Sigmoid colon (tissue), 6 donors: ENCODE measurements at regions not wholly inside any gene's neighbourhood (a gene's known extent, or its start where the extent isn't known, plus 50 kb on each side); places are given as distances from the start of the nearest gene placed in this dataset.

Experiments
- DNase-seq: peaks from one replicate; pipeline ENCODE4 v3.0.0-alpha.2; 2019
- H3K27ac ChIP-seq, 4 donors: fragments of 200-600 bp; sonication (generic); one replicate each; pipeline ENCODE4 v1.5.1; 2016 to 2019; ENCODE audit warnings: mild to moderate bottlenecking in 1 of 4
- H3K27me3 ChIP-seq, 3 donors: fragments of 200-600 bp; sonication (generic); one replicate each; pipeline ENCODE4 v1.5.1; 2019; ENCODE audit warnings: mild to moderate bottlenecking in 1 of 3
- H3K36me3 ChIP-seq, 4 donors: fragments of 200-600 bp; sonication (generic); one replicate each; pipeline ENCODE4 v1.5.1; 2016 to 2019
- H3K4me1 ChIP-seq, 4 donors: fragments of 200-600 bp; sonication (generic); one replicate each; pipeline ENCODE4 v1.5.1; 2017 to 2019
- H3K4me3 ChIP-seq, 4 donors: fragments of 200-600 bp; sonication (generic); one replicate each; pipeline ENCODE4 v1.5.1; 2017 to 2019; ENCODE audit warnings: mild to moderate bottlenecking in 2 of 4, moderate library complexity in 1 of 4
- H3K9me3 ChIP-seq, 4 donors: fragments of 200-600 bp in 3 of 4; sonication (generic) in 3 of 4; one replicate each; pipeline versions ENCODE4 v1.5.1 to v1.6.1; 2013 to 2019
- CTCF ChIP-seq, 4 experiments: fragments of 450-650 bp in 3 of 4; fragments of 200-600 bp in 1 of 4; IDR thresholded peaks; one replicate each; pipeline ENCODE4 v1.5.1; 2016 to 2019; ENCODE audit warnings: antibody characterized with exemption in 4 of 4, mild to moderate bottlenecking in 3 of 4, moderate library complexity in 2 of 4
- EP300 ChIP-seq, 4 donors: sonication (generic); formaldehyde crosslinking; IDR thresholded peaks; one replicate each; pipeline ENCODE4 v1.6.1; 2017; ENCODE audit warnings: antibody characterized with exemption in 4 of 4
- POLR2A ChIP-seq, 2 donors: fragments of 450-650 bp; IDR thresholded peaks; one replicate each; pipeline ENCODE4 v1.6.1; 2016; ENCODE audit warnings: antibody characterized with exemption in 2 of 2, mild to moderate bottlenecking in 2 of 2, moderate library complexity in 2 of 2
- POLR2AphosphoS5 ChIP-seq, 4 donors: sonication (generic); formaldehyde crosslinking; IDR thresholded peaks; one replicate each; pipeline ENCODE4 v1.6.1; 2017; ENCODE audit warnings: antibody characterized with exemption in 4 of 4
- WGBS, 2 donors: extraction: QIAGEN DNeasy Blood & Tissue Kit; methylation state at CpG; one replicate each; pipeline ENCODE4 v1.1.7; 2013; 5-methylcytosine and 5-hydroxymethylcytosine counted together
- intact Hi-C: fragments of 100-400 bp; cut with DNase I; formaldehyde crosslinking; loops from one replicate; pipeline ENCODE4 v1.15.1; 2023
- donor health status: healthy with polysubstance abuse.
- donor health status: healthy.

- Histone ChIP-seq H3K4me1 (peaks cover 0 to 22% (median 8%) of the 10 kb centered on the region in 4 donors), H3K27ac (peak overlapping the region in 1 of 4 donors; percentile 55), H3K36me3 (no peaks in the 10 kb centered on the region), H3K9me3 (no peaks in the 10 kb centered on the region), H3K4me3 (no peak overlapping the region), H3K27me3 (no peaks in the 10 kb centered on the region)
- no peak for DNase-seq
- WGBS, 2 donors = 81 to 85% methylated on average over 8 of the region's 8 CpGs
- no peak for TF ChIP-seq EP300 (IDR thresholded peaks at IDR 0.05)
- no peak for TF ChIP-seq POLR2A (IDR thresholded peaks at IDR 0.05)
- no peak for TF ChIP-seq CTCF (IDR thresholded peaks at IDR 0.05)
- no peak for TF ChIP-seq POLR2AphosphoS5 (IDR thresholded peaks at IDR 0.05)
- intact Hi-C loops = no loop called here
Measured at GRCh38 chr2:121969766-121970639, 214.6 kb downstream of the TSN start.

- no peaks in the 10 kb centered on the region for H3K9me3 ChIP-seq
- no peak for TF ChIP-seq CTCF (IDR thresholded peaks at IDR 0.05)
- TF ChIP-seq POLR2A (IDR thresholded peaks at IDR 0.05) = no peak
- TF ChIP-seq EP300 (IDR thresholded peaks at IDR 0.05) = no peak
- no peak for TF ChIP-seq POLR2AphosphoS5 (IDR thresholded peaks at IDR 0.05)
- intact Hi-C loops = no loop called here
- H3K4me1 ChIP-seq = peaks cover 0 to 22% (median 13%) of the 10 kb centered on the region in 4 donors
- 92 to 97% methylated on average over 5 of the region's 5 CpGs for WGBS, 2 donors
- DNase-seq = no peak
- no peaks in the 10 kb centered on the region for H3K27me3 ChIP-seq
- no peaks in the 10 kb centered on the region for H3K36me3 ChIP-seq
- no peak overlapping the region for H3K27ac ChIP-seq
- no peak overlapping the region for H3K4me3 ChIP-seq
Measured at GRCh38 chr2:121972203-121972602, 216.8 kb downstream of the TSN start.

GRCh38 chr2:121974897-121975661 is 219.6 kb downstream of the TSN start:
- no peak for DNase-seq
- peaks cover 0 to 5% (median 3%) of the 10 kb centered on the region in 4 donors for H3K4me1 ChIP-seq
- H3K36me3 ChIP-seq = no peaks in the 10 kb centered on the region
- H3K4me3 ChIP-seq = peak overlapping the region in 3 of 4 donors; percentile 30 to 43 (median 35)
- no peaks in the 10 kb centered on the region for H3K9me3 ChIP-seq
- H3K27ac ChIP-seq = no peak overlapping the region
- H3K27me3 ChIP-seq = no peaks in the 10 kb centered on the region
- WGBS, 2 donors = 2 to 6% methylated on average over 13 of the region's 13 CpGs
- intact Hi-C loops = no loop called here
- TF ChIP-seq CTCF (IDR thresholded peaks at IDR 0.05) (peak in 3 of 4 experiments; percentile 34 to 69 (median 46)), POLR2AphosphoS5 (IDR thresholded peaks at IDR 0.05) (no peak), EP300 (IDR thresholded peaks at IDR 0.05) (no peak), POLR2A (IDR thresholded peaks at IDR 0.05) (no peak)

- H3K9me3 ChIP-seq = no peaks in the 10 kb centered on the region
- WGBS, 2 donors = 14 to 38% methylated on average over 3 of the region's 3 CpGs
- no peak for DNase-seq
- intact Hi-C loops = no loop called here
- no peak overlapping the region for H3K4me3 ChIP-seq
- TF ChIP-seq POLR2A (IDR thresholded peaks at IDR 0.05) = no peak
- TF ChIP-seq CTCF (IDR thresholded peaks at IDR 0.05) = no peak
- H3K27me3 ChIP-seq = no peaks in the 10 kb centered on the region
- H3K4me1 ChIP-seq = peaks cover 0 to 5% (median 2%) of the 10 kb centered on the region in 4 donors
- H3K27ac ChIP-seq = no peak overlapping the region
- H3K36me3 ChIP-seq = no peaks in the 10 kb centered on the region
Measured at GRCh38 chr2:121976926-121977325, 221.5 kb downstream of the TSN start.
